GM18502 (cell line): ENCODE measurements at regions not wholly inside any gene's neighbourhood (a gene's known extent, or its start where the extent isn't known, plus 50 kb on each side); places are given as distances from the start of the nearest gene placed in this dataset.
"Not testable (repeated sequence)": the region's sequence is repeated elsewhere in the genome, so short reads cannot be mapped to it uniquely, and the experiment has no call there.

Experiments
- ATAC-seq: cut with Tn5 transposase; IDR thresholded peaks from one replicate; pipeline ENCODE4 v1.9.1; 2021; ENCODE audit warnings: mild to moderate bottlenecking; ENCODE audit not compliant: unreplicated experiment, poor library complexity

DNA sequence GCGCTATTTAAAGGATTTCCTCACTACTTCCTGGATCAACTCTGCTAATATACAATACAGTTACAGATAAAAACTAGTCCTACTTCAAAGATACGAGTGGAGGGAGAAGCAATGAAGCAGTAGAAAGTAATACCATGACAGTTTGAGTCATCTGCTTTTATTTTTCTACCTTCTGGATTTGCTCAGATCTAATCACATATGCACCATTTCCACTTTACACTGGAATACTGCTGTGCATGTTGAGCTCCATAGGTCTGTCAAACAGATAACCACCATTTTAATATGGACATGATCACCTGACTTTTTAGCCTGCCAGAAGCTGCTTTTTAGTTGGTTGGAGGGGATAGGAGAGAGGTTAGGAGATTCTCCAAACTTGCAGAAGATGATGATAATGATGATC lies 92.5 kb downstream of the MMUT start:
- no peak for ATAC-seq

DNA sequence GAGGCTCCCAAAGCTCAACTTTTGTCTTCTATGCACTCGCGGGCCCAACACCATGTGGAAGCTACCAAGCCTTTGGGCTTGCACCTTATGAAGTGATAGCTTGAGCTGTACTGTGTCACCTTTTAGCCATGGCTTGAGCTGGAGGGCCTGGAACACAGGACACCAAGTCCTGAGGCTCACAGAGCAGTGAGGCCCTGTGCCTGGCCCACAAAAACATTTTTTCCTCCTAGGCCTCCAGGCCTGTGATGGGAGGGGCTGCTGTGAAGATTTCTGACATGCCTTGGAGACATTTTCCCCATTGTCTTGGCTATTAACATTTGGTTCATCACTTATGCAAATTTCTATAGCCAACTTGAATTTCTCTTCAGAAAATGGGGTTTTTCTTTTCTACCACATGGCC lies 96.5 kb downstream of the MMUT start:
- ATAC-seq: no peak

DNA sequence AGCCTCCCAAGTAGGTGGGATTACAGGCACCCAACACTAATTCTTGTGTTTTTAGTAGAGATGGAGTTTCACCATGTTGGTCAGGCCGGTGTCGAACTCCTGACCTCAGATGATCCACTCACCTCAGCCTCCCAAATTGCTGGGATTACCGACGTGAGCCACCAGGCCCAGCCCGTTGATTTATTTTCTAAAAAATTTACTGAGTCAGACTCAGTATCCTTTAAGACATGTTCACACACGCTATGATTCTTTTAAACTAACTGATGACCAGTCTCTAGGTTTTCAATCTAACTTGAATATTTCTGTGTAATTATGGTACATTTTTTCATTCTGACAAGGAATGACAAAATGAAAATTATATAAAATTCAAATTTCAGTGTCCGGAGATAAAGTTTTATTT lies 114.5 kb downstream of the MMUT start:
- ATAC-seq: no peak

DNA sequence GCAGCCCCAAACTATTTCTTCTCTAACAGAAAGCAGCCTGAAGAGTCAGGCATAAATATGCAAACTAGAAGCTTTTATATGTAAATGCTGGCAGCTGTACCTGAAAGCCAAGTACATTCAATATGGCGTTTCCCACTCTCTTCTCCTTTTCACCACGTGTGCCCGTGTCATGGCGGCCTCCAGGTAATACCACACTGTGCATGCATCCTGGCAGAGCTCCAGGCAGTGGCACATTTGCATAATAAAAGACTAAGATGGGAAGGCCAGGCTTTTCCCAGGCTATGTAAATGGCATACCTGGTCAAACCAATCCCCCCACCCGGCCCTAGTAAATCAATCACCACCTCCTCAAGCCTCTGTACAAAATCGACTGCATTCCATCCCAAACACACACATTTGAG lies 120.6 kb downstream of the MMUT start:
- no peak for ATAC-seq

DNA sequence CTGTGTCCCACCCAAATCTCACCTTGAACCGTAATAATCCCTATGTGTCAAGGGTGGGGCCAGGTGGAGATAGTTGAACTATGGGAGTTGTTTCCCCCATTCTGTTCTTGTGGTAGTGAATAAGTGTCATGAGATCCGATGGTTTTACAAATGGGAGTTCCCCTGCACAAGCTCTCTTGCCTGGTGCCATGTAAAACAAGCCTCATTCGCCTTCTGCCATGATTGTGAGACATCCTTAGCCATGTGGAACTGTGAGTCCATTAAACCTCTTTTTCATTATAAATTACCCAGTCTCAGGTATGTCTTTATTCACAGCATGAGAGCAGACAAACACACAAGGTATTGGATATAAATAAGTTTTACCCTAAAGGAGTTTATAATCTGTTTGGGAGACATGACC lies 121.2 kb downstream of the MMUT start:
- ATAC-seq: no peak

DNA sequence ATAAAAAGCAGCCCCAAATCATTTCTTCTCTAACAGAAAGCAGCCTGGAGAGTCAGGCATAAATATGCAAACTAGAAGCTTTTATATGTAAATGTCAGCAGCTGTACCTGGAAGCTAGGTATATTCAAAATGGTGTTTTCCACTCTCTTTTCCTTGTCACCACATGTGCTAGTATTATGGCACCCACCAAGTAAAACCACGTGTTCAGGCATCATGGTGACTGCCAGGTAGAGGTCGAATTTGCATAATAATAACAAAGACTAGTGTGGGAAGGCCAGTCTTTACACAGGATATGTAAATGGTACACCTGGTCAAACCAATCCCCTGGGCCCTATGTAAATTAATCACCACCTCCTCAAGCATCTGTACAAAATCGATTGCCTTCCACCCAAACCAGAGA lies 124.0 kb downstream of the MMUT start:
- no peak for ATAC-seq

DNA sequence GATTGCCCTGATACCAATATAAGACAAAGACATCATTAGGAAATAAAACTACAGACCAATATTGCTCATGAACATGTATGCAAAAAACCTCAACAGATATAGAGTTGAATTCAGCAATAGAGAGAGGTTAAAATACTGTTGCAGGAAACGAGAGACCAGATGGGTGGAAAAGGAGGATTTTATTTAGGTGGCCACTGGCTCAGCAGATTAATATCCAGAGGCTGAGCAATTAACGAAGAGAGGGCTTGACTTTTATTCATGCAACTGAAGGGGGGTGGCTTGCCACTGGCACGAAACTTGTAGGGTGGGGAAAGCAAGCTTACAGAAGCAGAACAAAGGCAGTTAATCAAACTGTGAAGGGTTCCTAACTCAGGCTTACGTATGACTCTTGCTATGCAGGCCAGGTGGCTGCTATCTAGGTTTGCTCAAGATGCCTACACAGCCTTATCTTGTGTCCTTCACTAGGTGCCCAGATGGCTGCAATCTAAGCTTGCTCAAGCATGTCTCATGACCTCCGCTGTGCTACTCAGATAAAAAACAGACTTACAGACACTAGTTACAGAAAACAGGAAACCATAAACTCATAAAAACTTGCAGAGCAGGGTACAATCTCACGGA lies 126.4 kb downstream of the MMUT start:
- no peak for ATAC-seq

DNA sequence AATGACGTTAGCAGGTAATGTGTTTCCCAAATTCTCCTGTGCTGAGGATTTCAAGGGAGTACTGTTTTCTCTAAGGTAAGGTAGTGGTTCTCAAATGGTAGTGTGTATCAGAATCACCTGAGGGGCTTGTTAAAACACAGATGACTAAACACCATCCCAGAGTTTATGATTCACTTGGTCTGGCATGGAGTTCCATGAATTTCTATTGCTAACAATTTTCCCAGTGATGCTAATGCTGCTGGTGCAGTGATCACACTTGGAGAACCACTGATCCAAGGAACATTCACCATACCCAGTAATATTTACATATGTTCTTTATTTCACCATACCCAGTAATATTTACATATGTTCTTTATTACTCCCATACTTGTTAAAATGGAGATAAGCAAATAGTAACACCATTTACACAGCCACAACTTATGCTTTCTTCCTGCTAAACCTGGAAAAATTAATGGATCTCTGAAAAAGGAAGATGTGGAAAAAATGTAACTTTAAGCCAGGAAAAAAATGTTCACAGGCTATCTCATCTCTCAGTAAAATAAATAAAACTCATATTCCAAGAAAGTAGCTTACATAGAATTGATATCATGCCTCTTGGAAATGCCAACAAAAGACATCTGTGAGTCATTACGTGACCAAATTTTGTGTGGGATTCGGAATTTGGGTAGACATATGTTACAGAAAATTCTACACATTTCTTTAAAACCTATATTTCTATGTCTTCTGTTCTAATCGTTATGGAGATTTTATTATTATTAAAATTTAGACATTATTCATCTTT lies 129.5 kb downstream of the MMUT start:
- no peak for ATAC-seq

DNA sequence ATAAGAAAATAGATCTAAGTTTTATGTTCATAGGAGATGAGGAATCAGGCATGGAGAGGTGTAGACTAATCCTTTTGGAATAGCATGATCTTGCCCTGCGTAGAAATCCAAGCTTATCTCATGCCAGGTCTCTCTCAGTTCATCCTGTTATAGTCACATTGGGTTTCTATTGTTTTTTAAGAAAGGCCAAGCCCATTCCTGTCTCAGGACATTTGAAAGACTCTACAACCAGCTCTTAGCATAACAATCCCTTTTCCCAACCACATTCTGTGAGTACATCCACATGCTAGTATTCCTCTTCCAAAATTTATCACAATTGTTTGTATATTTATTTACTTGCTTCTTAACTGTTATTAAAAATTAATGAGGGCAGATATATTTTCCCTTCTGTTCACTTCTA lies 130.3 kb downstream of the MMUT start:
- no peak for ATAC-seq

DNA sequence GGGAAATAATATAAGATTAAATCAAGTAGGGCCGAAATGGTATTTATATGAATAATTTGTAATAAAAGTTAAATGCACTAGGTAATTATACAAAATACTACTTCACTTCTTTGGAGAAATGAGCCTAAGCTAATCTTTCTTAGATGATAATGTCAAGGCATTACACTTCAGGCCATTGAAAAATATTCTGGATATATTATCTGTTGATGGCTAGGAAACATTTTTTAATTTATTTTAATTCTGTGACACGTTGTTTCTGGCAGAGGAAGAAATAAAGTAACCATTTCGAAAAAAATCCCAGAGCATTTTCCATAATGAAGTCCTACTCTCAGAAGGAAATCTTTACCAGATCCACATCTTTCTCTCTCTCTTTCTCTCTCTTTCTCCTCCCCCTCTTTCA lies 133.9 kb downstream of the MMUT start:
- ATAC-seq: no peak

DNA sequence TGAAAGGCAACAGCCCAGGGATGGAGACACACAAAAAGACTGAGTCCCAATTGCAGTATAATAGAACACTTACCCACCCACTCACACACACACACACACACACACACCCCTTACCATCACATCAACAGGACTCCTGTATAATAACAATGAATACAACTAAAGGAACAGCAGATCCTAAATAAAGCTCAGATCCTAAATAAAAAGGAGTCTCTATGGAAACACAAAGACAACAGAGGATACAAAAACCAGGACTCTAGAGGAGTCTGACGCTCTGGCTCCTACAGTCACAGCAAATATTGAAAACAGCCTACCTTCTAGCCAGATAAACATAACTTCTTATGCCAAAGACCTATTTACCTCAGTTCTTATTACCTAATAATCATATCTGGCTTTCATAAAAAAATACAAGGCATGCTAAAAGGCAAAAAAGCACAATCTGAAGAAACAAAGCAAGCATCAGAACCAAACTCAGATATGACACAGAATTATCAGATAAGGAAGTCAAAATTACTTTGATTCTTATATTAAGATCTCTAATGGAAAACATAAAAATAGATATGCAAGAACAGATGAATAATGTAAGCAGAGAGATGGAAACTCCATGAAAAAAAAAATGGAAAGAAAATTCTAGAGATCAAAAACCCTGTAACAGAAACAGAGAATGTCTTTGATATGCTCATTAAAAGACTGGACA lies 134.9 kb downstream of the MMUT start:
- no peak for ATAC-seq

DNA sequence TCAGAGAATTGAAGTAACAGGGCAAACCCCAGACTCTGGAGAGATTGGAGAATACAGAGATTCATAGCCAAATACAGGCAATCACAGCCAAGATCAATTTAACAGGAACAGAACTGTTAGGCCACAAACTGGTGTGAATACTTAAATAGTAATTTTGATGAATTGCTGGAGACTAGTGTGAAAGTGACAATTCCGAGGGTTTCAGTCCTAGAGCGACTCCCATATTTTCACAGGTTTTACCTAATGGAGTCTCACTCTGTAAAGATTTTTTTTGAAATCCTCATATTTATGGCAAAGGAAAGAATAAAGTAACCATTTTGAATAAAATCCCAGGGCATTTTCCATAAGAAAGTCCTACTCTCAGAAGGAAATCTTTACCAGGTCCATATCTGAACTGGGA lies 135.5 kb downstream of the MMUT start:
- ATAC-seq: no peak

DNA sequence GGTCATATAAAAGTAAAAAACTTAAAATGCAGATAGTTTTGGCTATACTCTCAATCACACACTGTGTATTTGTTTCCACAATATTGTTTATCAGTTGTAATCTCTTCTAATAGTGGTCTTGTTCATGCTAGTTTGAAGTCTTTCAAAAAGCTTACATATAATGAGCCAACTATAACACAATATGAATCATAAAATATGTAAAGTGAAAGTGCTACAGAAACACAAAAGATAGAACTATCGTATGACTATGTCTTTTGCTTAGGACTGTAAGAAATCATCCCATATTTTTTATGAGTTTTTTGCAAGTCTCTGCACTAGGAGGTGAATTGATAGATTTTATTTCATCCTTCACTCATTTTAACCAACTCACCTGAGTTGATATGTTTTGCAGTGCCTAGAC lies 136.0 kb downstream of the MMUT start:
- no peak for ATAC-seq

DNA sequence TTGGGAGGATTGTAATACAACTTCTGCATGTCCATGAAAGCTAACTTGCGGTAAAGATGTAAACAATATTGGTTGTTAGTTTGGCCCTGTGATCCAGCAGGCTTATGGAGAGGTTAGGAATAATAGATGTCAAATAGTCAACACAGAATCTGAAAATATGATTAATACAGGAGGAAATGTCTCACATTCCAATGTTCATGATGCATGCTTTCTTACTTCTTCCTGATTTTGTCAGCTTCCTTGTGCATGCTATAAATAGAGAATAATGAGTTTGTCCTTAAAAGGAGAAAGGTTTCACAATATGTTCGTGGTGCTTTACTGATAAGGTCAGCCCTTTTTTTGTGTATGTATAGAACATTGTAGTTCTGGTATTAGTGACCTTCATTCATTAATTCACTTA lies 136.7 kb downstream of the MMUT start:
- no peak for ATAC-seq

DNA sequence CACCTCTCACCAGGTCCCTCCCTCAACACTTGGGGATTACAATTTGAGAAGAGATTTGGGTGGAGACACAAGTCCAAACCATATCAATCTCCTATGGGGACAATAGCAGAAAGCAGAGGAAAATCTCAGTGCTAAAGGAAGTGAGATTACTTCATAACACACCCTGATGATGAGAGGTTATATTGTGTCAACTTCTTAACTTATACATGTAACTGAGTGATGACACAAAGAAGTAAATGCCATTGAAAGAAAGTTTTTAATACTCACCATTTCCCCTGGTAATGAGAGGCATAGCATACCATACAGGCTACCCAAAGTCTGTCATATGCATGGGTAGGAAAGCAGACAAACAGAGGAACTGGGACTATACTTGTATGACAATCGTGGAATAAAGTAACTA lies 137.2 kb downstream of the MMUT start:
- ATAC-seq: no peak

DNA sequence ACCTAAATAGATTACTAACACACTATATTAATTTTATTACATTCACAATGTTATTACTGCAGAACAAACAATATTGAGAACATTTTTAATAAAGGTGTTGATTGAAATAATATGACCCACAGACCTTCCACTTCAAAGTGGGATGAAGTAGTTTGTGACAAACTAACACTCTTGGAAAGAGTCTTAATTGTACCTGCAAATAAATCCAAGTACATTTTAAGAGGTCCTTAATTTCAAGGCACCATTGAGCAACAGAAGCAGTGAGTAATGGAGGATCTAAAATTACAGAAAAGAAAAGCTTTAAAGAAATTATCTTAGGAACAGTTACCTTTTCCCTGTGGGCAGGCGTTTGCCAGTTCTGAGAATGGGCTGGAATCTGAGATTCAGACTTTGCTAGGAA lies 140.2 kb downstream of the MMUT start:
- no peak for ATAC-seq

DNA sequence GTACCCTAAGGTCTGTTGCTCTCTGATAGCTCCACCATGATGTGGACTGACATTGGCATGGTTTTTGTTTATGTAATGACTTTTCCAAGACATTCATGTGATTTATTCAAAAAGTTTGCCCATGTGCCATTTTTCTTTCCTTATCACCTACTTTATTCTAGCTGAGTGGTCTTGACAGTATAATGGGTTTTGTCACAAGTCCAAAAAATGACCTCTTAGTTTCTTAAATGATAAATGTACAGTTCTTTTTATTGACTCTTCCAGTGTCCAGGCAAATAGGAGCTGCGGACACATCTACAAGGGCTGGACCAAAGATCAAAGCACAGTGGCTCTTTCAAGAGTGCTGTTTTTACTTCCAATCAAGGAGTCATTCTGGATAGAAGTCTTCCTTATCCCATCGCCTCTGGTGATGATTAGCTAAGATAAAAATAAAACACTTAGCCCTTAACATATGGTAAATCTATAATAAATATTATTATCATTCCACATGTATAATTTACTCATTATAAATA lies 141.4 kb downstream of the MMUT start:
- no peak for ATAC-seq

DNA sequence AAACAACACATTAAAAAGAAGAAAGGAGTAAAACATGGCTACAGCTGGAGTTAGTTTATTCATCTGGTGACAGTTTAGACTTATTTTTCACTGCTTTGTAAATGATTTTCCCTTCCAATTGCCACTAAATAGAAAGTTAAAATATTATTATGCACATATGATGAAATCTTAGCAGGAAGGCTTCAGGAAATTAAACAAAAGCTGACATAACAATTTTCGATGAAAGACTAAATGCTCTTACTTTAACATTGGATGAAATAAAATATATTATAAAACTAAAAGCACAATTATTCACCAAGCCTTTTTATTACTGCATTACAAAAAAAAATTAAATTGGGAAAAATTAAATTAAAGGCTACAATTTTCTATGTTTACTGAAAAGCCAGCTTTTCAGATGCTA lies 158.0 kb downstream of the MMUT start:
- no peak for ATAC-seq

DNA sequence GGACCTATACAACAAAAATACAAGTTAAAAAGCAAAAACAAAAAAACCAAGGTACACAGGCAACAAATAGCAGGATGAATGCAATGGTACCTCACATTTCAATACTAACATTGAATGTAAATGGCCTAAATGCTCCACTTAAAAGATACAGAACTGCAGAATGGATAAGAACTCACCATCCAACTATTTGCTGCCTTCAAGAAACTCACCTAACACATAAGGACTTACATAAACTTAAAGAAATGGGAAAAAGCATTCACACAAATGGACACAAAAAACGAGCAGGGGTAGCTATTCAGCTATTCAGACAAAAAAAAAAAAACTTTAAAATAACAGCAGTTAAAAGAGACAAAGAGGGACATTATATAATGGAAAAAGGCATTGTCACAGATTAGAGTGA lies 158.7 kb downstream of the MMUT start:
- ATAC-seq: not testable (repeated sequence)

DNA sequence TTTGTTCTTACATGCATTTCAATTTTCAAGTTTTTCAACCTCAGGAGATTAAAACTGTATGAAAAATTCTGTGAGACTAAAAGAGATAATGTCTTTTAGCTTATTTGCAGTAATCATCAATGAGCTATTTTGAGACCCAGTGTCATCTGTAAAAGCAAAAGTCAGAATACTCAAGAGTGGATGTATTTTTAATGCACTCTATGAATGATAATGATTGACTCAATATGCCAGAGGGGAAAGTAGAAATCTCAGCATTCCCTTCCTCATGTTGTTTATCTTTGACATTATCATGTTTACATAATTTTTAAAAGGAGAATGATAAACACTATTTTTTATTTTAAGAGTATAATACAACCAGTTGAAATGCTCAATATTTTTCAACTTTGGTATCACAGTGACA lies 162.1 kb downstream of the MMUT start:
- no peak for ATAC-seq

DNA sequence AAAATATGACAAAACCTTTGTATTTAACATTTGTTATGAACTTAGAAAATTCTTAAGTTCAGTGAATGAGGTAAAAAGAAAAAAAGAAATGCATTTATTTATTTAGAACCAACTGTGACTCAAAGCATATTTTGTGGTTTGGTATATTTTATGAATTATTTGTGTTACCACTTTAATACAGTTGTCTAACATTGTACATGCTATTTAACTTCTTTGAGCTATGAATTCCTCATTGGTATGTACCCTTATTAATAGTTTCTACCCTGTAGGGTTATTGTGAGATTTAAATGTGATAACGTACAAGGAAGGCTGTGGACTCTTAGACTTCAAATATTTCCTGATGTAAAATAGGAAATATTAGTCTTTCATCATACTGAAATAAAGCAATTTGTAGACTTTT lies 162.6 kb downstream of the MMUT start:
- ATAC-seq: no peak

DNA sequence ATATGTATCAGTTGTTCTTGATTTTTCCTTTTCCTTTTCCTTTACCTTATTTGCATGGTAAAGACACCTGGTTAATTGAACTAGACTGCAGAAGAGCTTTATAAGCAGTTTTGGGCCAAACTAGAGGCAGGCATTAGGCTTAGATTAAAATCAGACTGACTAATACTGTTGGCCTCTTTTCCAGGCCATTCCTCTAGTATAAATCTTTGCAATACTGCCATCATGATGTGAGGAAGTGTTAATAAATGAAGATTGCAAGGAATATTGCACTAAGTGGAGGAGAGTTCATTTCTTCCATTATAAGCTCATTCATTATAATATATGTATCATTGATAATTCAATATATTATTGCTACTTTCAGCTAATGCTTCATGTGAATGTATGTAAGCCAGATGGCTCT lies 163.8 kb downstream of the MMUT start:
- no peak for ATAC-seq
